ENCODE measurements at regions not wholly inside any gene's neighbourhood (a gene's known extent, or its start where the extent isn't known, plus 50 kb on each side); places are given as distances from the start of the nearest gene placed in this dataset.
"Not testable (repeated sequence)": the region's sequence is repeated elsewhere in the genome, so short reads cannot be mapped to it uniquely, and the experiment has no call there.

- no peak for DNase-seq
Measured at GRCh38 chr4:129901205-129901604, 805.3 kb downstream of the C4orf33 start.

GRCh38 chr4:129903861-129904260 lies 807.9 kb downstream of the C4orf33 start:
- no peak for DNase-seq

GRCh38 chr4:129905256-129905655 lies 809.3 kb downstream of the C4orf33 start:
- DNase-seq: no peak

GRCh38 chr4:129908117-129908516 lies 812.2 kb downstream of the C4orf33 start:
- no peak for DNase-seq

GRCh38 chr4:129916991-129917390 lies 821.0 kb downstream of the C4orf33 start:
- no peak for DNase-seq

- no peak for DNase-seq
Measured at GRCh38 chr4:129917651-129918050, 821.7 kb downstream of the C4orf33 start.

GRCh38 chr4:129926936-129927335 lies 831.0 kb downstream of the C4orf33 start:
- DNase-seq: no peak

GRCh38 chr4:129929052-129929451 lies 833.1 kb downstream of the C4orf33 start:
- no peak for DNase-seq

GRCh38 chr4:129929984-129930383 lies 834.0 kb downstream of the C4orf33 start:
- no peak for DNase-seq

GRCh38 chr4:129950217-129950616 lies 854.3 kb downstream of the C4orf33 start:
- no peak for DNase-seq

GRCh38 chr4:129966175-129966574 lies 870.2 kb downstream of the C4orf33 start:
- no peak for DNase-seq

GRCh38 chr4:129968366-129968765 lies 872.4 kb downstream of the C4orf33 start:
- no peak for DNase-seq

- no peak for DNase-seq
Measured at GRCh38 chr4:129968778-129969177, 872.8 kb downstream of the C4orf33 start.

- no peak for DNase-seq
Measured at GRCh38 chr4:129970801-129971200, 874.8 kb downstream of the C4orf33 start.

- no peak for DNase-seq
Measured at GRCh38 chr4:129971419-129971818, 875.5 kb downstream of the C4orf33 start.

GRCh38 chr4:129972257-129972656 lies 876.3 kb downstream of the C4orf33 start:
- no peak for DNase-seq

- no peak for DNase-seq
Measured at GRCh38 chr4:129974730-129975129, 878.8 kb downstream of the C4orf33 start.

GRCh38 chr4:129978315-129978714 lies 882.4 kb downstream of the C4orf33 start:
- no peak for DNase-seq

- no peak for DNase-seq
Measured at GRCh38 chr4:129988957-129989356, 893.0 kb downstream of the C4orf33 start.

GRCh38 chr4:129994715-129995114 lies 898.8 kb downstream of the C4orf33 start:
- DNase-seq: no peak

- DNase-seq: no peak
Measured at GRCh38 chr4:129998436-129999150, 902.6 kb downstream of the C4orf33 start.

- no peak for DNase-seq
Measured at GRCh38 chr4:129999156-129999555, 903.2 kb downstream of the C4orf33 start.

GRCh38 chr4:130008461-130008860 lies 912.5 kb downstream of the C4orf33 start:
- no peak for DNase-seq

- not testable (repeated sequence) for DNase-seq
Measured at GRCh38 chr4:130012806-130013205, 916.9 kb downstream of the C4orf33 start.

GRCh38 chr4:130021706-130022105 lies 925.8 kb downstream of the C4orf33 start:
- DNase-seq: no peak
